ENCODE measurements at regions not wholly inside any gene's neighbourhood (a gene's known extent, or its start where the extent isn't known, plus 50 kb on each side); places are given as distances from the start of the nearest gene placed in this dataset.

DNA sequence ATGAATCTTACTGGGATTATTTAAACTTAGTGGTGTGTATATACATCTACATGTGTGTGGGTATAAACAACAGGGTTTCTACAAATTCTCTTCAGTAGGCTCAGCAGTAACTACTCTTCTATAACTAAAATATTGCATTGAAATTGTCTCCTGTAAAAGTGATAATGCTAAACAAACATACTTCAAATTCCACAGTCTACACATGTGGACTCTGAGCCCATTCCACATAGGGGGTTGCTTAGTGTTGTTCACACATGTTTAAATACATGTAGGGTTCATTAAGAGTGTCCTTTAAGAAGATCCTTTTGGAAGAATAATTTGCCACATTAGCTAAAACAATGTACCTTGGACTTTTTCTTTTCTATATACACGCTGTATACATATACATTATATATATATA, 152.8 kb upstream of the VRK2 start:
- no peak for DNase-seq
- Mint-ChIP-seq H3K4me1 (peaks cover 0 to 2% of the 10 kb centered on the region in 2 experiments; a peak in 1 of 4 replicates), H3K9me3 (no peaks in the 10 kb centered on the region), H3K27me3 (ENCODE audit: low read depth) (no peaks in the 10 kb centered on the region), H3K36me3 (ENCODE audit: insufficient read depth in 1 of 3, low read depth in 3 of 3) (no peaks in the 10 kb centered on the region), H3K27ac (no peak overlapping the region), H3K4me3 (no peak overlapping the region)
- no peaks in the 10 kb centered on the region for H3K79me2 ChIP-seq (ENCODE audit: insufficient read depth, low read length)
- H3K9me3 ChIP-seq (ENCODE audit: control insufficient read depth, low read depth, low read length) = no peaks in the 10 kb centered on the region
- no peaks in the 10 kb centered on the region for H3K4me1 ChIP-seq (ENCODE audit: insufficient read depth, low read length)
- H3K4ac ChIP-seq (ENCODE audit: low read depth, low read length) = no peak overlapping the region
- no peak overlapping the region for H3K23ac ChIP-seq (ENCODE audit: insufficient read length, low read depth, low read length)
- no peaks in the 10 kb centered on the region for H4K20me1 ChIP-seq (ENCODE audit: control insufficient read depth, insufficient read depth, insufficient read length)
- no peak overlapping the region for H2BK5ac ChIP-seq (ENCODE audit: insufficient read length, low read length)
- H2BK120ac ChIP-seq (ENCODE audit: low read depth, low read length, poor library complexity, severe bottlenecking) = no peak overlapping the region
- H3K14ac ChIP-seq (ENCODE audit: insufficient read depth, low read length) = no peak overlapping the region
- no peaks in the 10 kb centered on the region for H3K79me1 ChIP-seq (ENCODE audit: insufficient read depth, low read depth, low read length, poor library complexity, severe bottlenecking)
- no peak overlapping the region for H3K27ac ChIP-seq (ENCODE audit: insufficient read length, low read depth, low read length)
- H3K23me2 ChIP-seq (ENCODE audit: insufficient read length, low read depth, low read length, poor library complexity, severe bottlenecking) = no peaks in the 10 kb centered on the region
- no peak overlapping the region for H4K5ac ChIP-seq (ENCODE audit: insufficient read length, low read depth, low read length)
- no peak overlapping the region for H3K56ac ChIP-seq (ENCODE audit: insufficient read length, low read depth, low read length)
- no peak overlapping the region for H3K18ac ChIP-seq (ENCODE audit: insufficient read length, low read depth, low read length)
- H2BK20ac ChIP-seq (ENCODE audit: low read depth, low read length, poor library complexity, severe bottlenecking) = no peak overlapping the region
- H3K4me2 ChIP-seq (ENCODE audit: insufficient read depth, insufficient read length, low read length) = no peak overlapping the region
- no peak overlapping the region for H2AK5ac ChIP-seq (ENCODE audit: insufficient read length, low read length)
- no peak overlapping the region for H2BK12ac ChIP-seq (ENCODE audit: insufficient read length, low read depth, low read length)
- no peak overlapping the region for H2AFZ ChIP-seq (ENCODE audit: low read length)
- H4K8ac ChIP-seq (replicated peaks; ENCODE audit: insufficient read length, low read depth, low read length) = no peak overlapping the region
- TF ChIP-seq, protein P1, sequence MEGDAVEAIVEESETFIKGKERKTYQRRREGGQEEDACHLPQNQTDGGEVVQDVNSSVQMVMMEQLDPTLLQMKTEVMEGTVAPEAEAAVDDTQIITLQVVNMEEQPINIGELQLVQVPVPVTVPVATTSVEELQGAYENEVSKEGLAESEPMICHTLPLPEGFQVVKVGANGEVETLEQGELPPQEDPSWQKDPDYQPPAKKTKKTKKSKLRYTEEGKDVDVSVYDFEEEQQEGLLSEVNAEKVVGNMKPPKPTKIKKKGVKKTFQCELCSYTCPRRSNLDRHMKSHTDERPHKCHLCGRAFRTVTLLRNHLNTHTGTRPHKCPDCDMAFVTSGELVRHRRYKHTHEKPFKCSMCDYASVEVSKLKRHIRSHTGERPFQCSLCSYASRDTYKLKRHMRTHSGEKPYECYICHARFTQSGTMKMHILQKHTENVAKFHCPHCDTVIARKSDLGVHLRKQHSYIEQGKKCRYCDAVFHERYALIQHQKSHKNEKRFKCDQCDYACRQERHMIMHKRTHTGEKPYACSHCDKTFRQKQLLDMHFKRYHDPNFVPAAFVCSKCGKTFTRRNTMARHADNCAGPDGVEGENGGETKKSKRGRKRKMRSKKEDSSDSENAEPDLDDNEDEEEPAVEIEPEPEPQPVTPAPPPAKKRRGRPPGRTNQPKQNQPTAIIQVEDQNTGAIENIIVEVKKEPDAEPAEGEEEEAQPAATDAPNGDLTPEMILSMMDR (conservative IDR thresholded peaks at IDR 0.05) = no peak
- no peak overlapping the region for H2BK15ac ChIP-seq (ENCODE audit: low read depth, low read length)
- H4K91ac ChIP-seq (ENCODE audit: insufficient read length, low read depth, low read length) = no peak overlapping the region
- no peak overlapping the region for H3K9ac ChIP-seq (ENCODE audit: extremely low read depth, insufficient read length, low read length)
- no peak overlapping the region for H3T11ph ChIP-seq (ENCODE audit: low read length)
- no peaks in the 10 kb centered on the region for H3K27me3 ChIP-seq (ENCODE audit: insufficient read depth, low read length)
- WGBS (ENCODE audit: extremely low coverage, insufficient read length, low lambda C conversion rate) = no CpG with 5 or more reads among the region's 1 CpG

Measured in H9 (cell line).